Endothelial cell (in vitro differentiated cells): ENCODE measurements at regions not wholly inside any gene's neighbourhood (a gene's known extent, or its start where the extent isn't known, plus 50 kb on each side); places are given as distances from the start of the nearest gene placed in this dataset.

ENCODE experiments used
- DNase-seq: peaks from one replicate; pipeline ENCODE4 v3.0.0; 2021; ENCODE audit warnings: low spot score
- H3K27ac Mint-ChIP-seq: one replicate; pipeline ENCODE4 v1.8.0; 2021; ENCODE audit warnings: mixed read lengths, inconsistent platforms; ENCODE audit not compliant: unreplicated experiment
- H3K27me3 Mint-ChIP-seq: one replicate; pipeline ENCODE4 v1.8.0; 2021; ENCODE audit warnings: mild to moderate bottlenecking, moderate library complexity, mixed read lengths, inconsistent platforms; ENCODE audit not compliant: unreplicated experiment
- H3K36me3 Mint-ChIP-seq: one replicate; pipeline ENCODE4 v1.8.0; 2021; ENCODE audit warnings: mild to moderate bottlenecking, low read depth, mixed read lengths, inconsistent platforms; ENCODE audit not compliant: unreplicated experiment
- H3K4me1 Mint-ChIP-seq: one replicate; pipeline ENCODE4 v1.8.0; 2021; ENCODE audit warnings: mild to moderate bottlenecking, mixed read lengths, inconsistent platforms; ENCODE audit not compliant: unreplicated experiment
- H3K4me3 Mint-ChIP-seq: one replicate; pipeline ENCODE4 v1.8.0; 2021; ENCODE audit warnings: mild to moderate bottlenecking, mixed read lengths, inconsistent platforms; ENCODE audit not compliant: unreplicated experiment
- H3K9me3 Mint-ChIP-seq: one replicate; pipeline ENCODE4 v1.8.0; 2021; ENCODE audit warnings: mixed read lengths, inconsistent platforms; ENCODE audit not compliant: unreplicated experiment
- CTCF ChIP-seq: fragments of 200-600 bp; sonication (generic); IDR thresholded peaks from one replicate; pipeline ENCODE4 v1.5.0; 2021; ENCODE audit warnings: antibody characterized with exemption; ENCODE audit not compliant: unreplicated experiment

GRCh38 chr6:148195511-148195910 is 147.1 kb upstream of the SASH1 start:
- Mint-ChIP-seq H3K27me3 (no peaks in the 10 kb centered on the region), H3K36me3 (peaks cover 3% of the 10 kb centered on the region), H3K4me1 (peaks cover 7% of the 10 kb centered on the region), H3K4me3 (no peak overlapping the region), H3K27ac (no peak overlapping the region), H3K9me3 (no peaks in the 10 kb centered on the region)
- TF ChIP-seq CTCF, result no peak
- DNase-seq, result no peak

- peaks cover 10% of the 10 kb centered on the region for H3K4me1 Mint-ChIP-seq
- H3K36me3 Mint-ChIP-seq, result peaks cover 3% of the 10 kb centered on the region
- DNase-seq, result no peak
- no peak overlapping the region for H3K27ac Mint-ChIP-seq
- no peak for TF ChIP-seq CTCF
- no peaks in the 10 kb centered on the region for H3K9me3 Mint-ChIP-seq
- H3K27me3 Mint-ChIP-seq, result no peaks in the 10 kb centered on the region
- no peak overlapping the region for H3K4me3 Mint-ChIP-seq
Observed at GRCh38 chr6:148199584-148199983, 143.1 kb upstream of the SASH1 start.

DNA sequence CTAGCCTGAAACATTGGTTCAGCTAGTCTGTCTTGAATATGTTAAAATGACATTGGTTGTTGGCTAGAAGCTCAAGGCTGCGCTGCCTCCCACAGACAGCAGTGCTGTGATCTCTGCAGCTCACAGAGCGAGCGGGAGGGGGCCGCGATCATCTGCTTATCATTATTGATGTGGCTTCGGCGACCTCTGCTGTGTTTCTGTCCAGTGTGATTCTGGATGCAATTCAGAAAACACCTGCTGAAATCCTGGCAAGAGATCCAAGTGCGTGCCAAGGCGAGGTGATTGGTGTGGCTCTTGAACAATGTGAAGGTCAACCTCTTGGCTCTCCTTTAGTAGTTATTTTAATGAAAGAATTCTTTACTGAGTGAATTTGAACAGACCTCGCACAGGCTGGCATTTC is 142.3 kb upstream of the SASH1 start:
- TF ChIP-seq CTCF, result no peak
- no peak overlapping the region for H3K4me3 Mint-ChIP-seq
- H3K36me3 Mint-ChIP-seq, result peaks cover 3% of the 10 kb centered on the region
- no peaks in the 10 kb centered on the region for H3K9me3 Mint-ChIP-seq
- DNase-seq, result no peak
- no peaks in the 10 kb centered on the region for H3K27me3 Mint-ChIP-seq
- no peak overlapping the region for H3K27ac Mint-ChIP-seq
- peaks cover 10% of the 10 kb centered on the region for H3K4me1 Mint-ChIP-seq

DNA sequence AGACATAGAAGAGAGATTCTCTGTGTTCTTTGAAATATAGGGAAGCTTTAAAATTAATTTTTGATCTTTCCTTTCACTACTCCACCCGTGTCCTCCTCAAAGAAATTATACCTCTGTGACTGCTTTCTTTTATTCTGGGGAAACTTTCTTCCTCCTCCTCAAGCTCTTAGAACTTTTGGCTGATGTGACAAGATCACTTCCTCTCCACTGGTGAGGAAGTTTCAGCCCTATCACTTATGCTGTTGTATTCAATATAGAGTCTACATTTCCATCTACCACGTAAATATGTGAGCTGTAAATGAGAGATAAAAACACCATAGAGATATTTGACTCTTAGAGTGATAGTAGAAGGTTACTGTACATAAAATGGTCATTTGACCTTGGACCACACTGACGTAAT is 141.9 kb upstream of the SASH1 start:
- H3K4me3 Mint-ChIP-seq, result no peak overlapping the region
- peaks cover 10% of the 10 kb centered on the region for H3K4me1 Mint-ChIP-seq
- H3K9me3 Mint-ChIP-seq, result no peaks in the 10 kb centered on the region
- no peaks in the 10 kb centered on the region for H3K27me3 Mint-ChIP-seq
- no peak for TF ChIP-seq CTCF
- H3K27ac Mint-ChIP-seq, result no peak overlapping the region
- peaks cover 3% of the 10 kb centered on the region for H3K36me3 Mint-ChIP-seq
- DNase-seq, result no peak

- TF ChIP-seq CTCF, result no peak
- H3K4me3 Mint-ChIP-seq, result no peak overlapping the region
- H3K27me3 Mint-ChIP-seq, result no peaks in the 10 kb centered on the region
- no peak for DNase-seq
- H3K27ac Mint-ChIP-seq, result no peak overlapping the region
- no peaks in the 10 kb centered on the region for H3K9me3 Mint-ChIP-seq
- H3K36me3 Mint-ChIP-seq, result no peaks in the 10 kb centered on the region
- H3K4me1 Mint-ChIP-seq, result peaks cover 3% of the 10 kb centered on the region
Observed at GRCh38 chr6:148203281-148203925, 139.2 kb upstream of the SASH1 start.
